ENCODE measurements at regions not wholly inside any gene's neighbourhood (a gene's known extent, or its start where the extent isn't known, plus 50 kb on each side); places are given as distances from the start of the nearest gene placed in this dataset.

DNA sequence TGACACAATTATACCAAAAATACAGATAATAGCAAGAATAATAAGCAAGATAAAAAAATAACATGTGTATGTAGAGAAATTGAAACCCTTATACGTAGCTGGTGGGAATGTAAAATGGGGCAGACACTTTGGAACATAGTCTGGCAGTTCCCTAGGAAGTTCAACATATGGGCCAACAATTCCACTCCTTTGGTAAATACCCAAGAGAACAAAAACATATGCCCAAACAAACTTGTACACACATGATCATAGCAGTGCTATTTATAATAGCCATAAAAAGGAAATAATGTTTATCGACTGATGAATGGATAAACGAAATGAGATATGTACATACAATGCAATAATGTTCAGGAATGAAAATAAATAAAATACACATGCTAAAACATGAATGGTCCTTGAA is 462.4 kb upstream of the SORCS1 start:
- H2AFZ ChIP-seq: no peak overlapping the region
- no peaks in the 10 kb centered on the region for H3K79me2 ChIP-seq (ENCODE audit: low read depth)
- H3K27ac ChIP-seq: no peak overlapping the region
- no peak overlapping the region for H3K4me3 ChIP-seq
- CTCF ChIA-PET: no interaction called here
- POLR2A ChIA-PET (ENCODE audit: unreplicated experiment): no interaction called here
- H3K9me3 ChIP-seq (ENCODE audit: insufficient read depth, low read depth): no peaks in the 10 kb centered on the region
- no peaks in the 10 kb centered on the region for H3K27me3 ChIP-seq (ENCODE audit: insufficient read depth, low read depth)
- TF ChIP-seq, protein P1, sequence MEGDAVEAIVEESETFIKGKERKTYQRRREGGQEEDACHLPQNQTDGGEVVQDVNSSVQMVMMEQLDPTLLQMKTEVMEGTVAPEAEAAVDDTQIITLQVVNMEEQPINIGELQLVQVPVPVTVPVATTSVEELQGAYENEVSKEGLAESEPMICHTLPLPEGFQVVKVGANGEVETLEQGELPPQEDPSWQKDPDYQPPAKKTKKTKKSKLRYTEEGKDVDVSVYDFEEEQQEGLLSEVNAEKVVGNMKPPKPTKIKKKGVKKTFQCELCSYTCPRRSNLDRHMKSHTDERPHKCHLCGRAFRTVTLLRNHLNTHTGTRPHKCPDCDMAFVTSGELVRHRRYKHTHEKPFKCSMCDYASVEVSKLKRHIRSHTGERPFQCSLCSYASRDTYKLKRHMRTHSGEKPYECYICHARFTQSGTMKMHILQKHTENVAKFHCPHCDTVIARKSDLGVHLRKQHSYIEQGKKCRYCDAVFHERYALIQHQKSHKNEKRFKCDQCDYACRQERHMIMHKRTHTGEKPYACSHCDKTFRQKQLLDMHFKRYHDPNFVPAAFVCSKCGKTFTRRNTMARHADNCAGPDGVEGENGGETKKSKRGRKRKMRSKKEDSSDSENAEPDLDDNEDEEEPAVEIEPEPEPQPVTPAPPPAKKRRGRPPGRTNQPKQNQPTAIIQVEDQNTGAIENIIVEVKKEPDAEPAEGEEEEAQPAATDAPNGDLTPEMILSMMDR (conservative IDR thresholded peaks at IDR 0.05): no peak
- TF ChIP-seq EZH2 (IDR thresholded peaks at IDR 0.05; ENCODE audit: low read depth): no peak
- H3F3A ChIP-seq (ENCODE audit: insufficient read depth, low read depth): no peaks in the 10 kb centered on the region
- no TSS peak for BruUV-seq (replicated peaks)
- no peaks in the 10 kb centered on the region for H3K9me2 ChIP-seq (ENCODE audit: insufficient read depth)
- H4K20me1 ChIP-seq (ENCODE audit: insufficient read depth): no peaks in the 10 kb centered on the region
- H3K4me1 ChIP-seq (replicated peaks; ENCODE audit: insufficient read depth): no peaks in the 10 kb centered on the region
- DNase-seq: no peak
- no peaks in the 10 kb centered on the region for H3K36me3 ChIP-seq (ENCODE audit: low read depth)
- intact Hi-C loops (cut with micrococcal nuclease; ENCODE audit: unreplicated experiment): no loop called here
- H3K4me2 ChIP-seq: no peak overlapping the region

DNA sequence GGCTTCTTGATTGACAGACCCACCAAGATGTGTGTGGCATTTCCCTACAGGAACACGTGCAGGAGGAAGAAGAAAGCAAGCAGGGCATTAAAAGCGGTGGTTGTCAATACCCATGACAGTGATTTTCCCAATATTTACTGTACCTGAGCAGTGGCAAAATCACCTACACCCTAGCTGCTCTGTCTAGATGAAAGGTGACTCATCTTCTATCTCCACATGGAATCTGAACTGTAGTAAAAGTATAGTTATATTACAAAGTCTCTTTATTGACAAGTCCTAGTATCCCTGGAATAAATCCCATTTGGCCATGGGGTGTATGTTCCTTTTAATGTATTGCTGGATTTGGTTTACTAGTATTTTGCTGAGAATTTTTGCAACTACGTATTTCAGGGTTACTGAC is 458.8 kb upstream of the SORCS1 start:
- Histone ChIP-seq H3K4me1 (replicated peaks; ENCODE audit: insufficient read depth) (no peaks in the 10 kb centered on the region), H2AFZ (no peak overlapping the region), H3K9me2 (ENCODE audit: insufficient read depth) (no peaks in the 10 kb centered on the region), H3F3A (ENCODE audit: insufficient read depth, low read depth) (no peaks in the 10 kb centered on the region), H3K27ac (no peak overlapping the region), H3K36me3 (ENCODE audit: low read depth) (no peaks in the 10 kb centered on the region), H3K4me3 (no peak overlapping the region), H3K4me2 (no peak overlapping the region), H3K27me3 (ENCODE audit: insufficient read depth, low read depth) (no peaks in the 10 kb centered on the region), H3K9me3 (ENCODE audit: insufficient read depth, low read depth) (no peaks in the 10 kb centered on the region), H3K79me2 (ENCODE audit: low read depth) (no peaks in the 10 kb centered on the region), H4K20me1 (ENCODE audit: insufficient read depth) (no peaks in the 10 kb centered on the region)
- BruUV-seq (replicated peaks): no TSS peak
- intact Hi-C loops (cut with micrococcal nuclease; ENCODE audit: unreplicated experiment): no loop called here
- ChIA-PET POLR2A (ENCODE audit: unreplicated experiment) (no interaction called here), CTCF (no interaction called here)
- TF ChIP-seq, protein P1 (conservative IDR thresholded peaks at IDR 0.05): no peak
- no peak for TF ChIP-seq EZH2 (IDR thresholded peaks at IDR 0.05; ENCODE audit: low read depth)
- no peak for DNase-seq

DNA sequence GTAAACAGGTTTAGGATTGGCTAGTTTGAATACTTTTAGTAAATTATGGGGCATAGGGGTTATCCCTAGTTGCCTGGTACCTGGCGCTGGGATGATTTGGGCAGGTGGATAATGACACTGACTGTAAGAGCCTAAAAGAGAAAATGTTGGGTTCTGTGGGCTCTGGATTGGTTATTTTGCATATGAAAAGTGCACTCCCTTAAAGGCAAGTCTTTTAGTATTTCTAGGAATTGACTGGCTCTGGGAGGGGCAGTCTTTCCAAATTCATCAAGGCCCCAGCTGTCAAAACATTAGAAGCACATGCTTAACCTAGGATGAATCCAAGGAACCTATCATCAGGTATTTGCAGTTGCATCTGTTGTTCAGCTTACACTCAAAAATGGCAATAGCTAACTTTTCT is 454.6 kb upstream of the SORCS1 start:
- Histone ChIP-seq H3K4me1 (replicated peaks; ENCODE audit: insufficient read depth) (no peaks in the 10 kb centered on the region), H3K9me3 (ENCODE audit: insufficient read depth, low read depth) (no peaks in the 10 kb centered on the region), H3F3A (ENCODE audit: insufficient read depth, low read depth) (no peaks in the 10 kb centered on the region), H3K79me2 (ENCODE audit: low read depth) (no peaks in the 10 kb centered on the region), H3K4me2 (no peak overlapping the region), H2AFZ (no peak overlapping the region), H3K9me2 (ENCODE audit: insufficient read depth) (no peaks in the 10 kb centered on the region), H4K20me1 (ENCODE audit: insufficient read depth) (no peaks in the 10 kb centered on the region), H3K4me3 (no peak overlapping the region), H3K27ac (no peak overlapping the region), H3K36me3 (ENCODE audit: low read depth) (no peaks in the 10 kb centered on the region), H3K27me3 (ENCODE audit: insufficient read depth, low read depth) (no peaks in the 10 kb centered on the region)
- BruUV-seq (replicated peaks): no TSS peak
- intact Hi-C loops (cut with micrococcal nuclease; ENCODE audit: unreplicated experiment): no loop called here
- ChIA-PET POLR2A (ENCODE audit: unreplicated experiment) (no interaction called here), CTCF (no interaction called here)
- TF ChIP-seq EZH2 (IDR thresholded peaks at IDR 0.05; ENCODE audit: low read depth): no peak
- TF ChIP-seq, protein P1 (conservative IDR thresholded peaks at IDR 0.05): no peak
- no peak for DNase-seq

All from PC-9 (cell line).